Muscle layer of colon (tissue), 2 donors: ENCODE measurements at regions not wholly inside any gene's neighbourhood (a gene's known extent, or its start where the extent isn't known, plus 50 kb on each side); places are given as distances from the start of the nearest gene placed in this dataset.

Experiments
- H3K27ac ChIP-seq: one replicate; pipeline ENCODE4 v1.7.0; 2013; ENCODE audit warnings: low read depth, mild to moderate bottlenecking, low read length, moderate library complexity
- H3K27me3 ChIP-seq, 2 donors: one replicate each; pipeline ENCODE4 v1.7.0; 2013; ENCODE audit warnings: low read length in 2 of 2, mild to moderate bottlenecking in 2 of 2; ENCODE audit not compliant: insufficient read depth in 2 of 2, control insufficient read depth in 1 of 2
- H3K36me3 ChIP-seq: one replicate; pipeline ENCODE4 v1.7.0; 2013; ENCODE audit warnings: mild to moderate bottlenecking, low read length; ENCODE audit not compliant: insufficient read depth
- H3K4me1 ChIP-seq: one replicate; pipeline ENCODE4 v1.7.0; 2013; ENCODE audit warnings: mild to moderate bottlenecking, low read length; ENCODE audit not compliant: insufficient read depth
- H3K4me3 ChIP-seq, 2 donors: one replicate each; pipeline ENCODE4 v1.7.0; 2013; ENCODE audit warnings: low read length in 2 of 2, low read depth in 1 of 2, mild to moderate bottlenecking in 1 of 2, moderate library complexity in 1 of 2
- H3K9ac ChIP-seq: one replicate; pipeline ENCODE4 v1.7.0; 2013; ENCODE audit warnings: low read length
- H3K9me3 ChIP-seq: one replicate; pipeline ENCODE4 v1.7.0; 2013; ENCODE audit warnings: mild to moderate bottlenecking, low read length
- donor health status: abdominal sarcoma.
- donor health status: Adenocarcinoma of cecum.

DNA sequence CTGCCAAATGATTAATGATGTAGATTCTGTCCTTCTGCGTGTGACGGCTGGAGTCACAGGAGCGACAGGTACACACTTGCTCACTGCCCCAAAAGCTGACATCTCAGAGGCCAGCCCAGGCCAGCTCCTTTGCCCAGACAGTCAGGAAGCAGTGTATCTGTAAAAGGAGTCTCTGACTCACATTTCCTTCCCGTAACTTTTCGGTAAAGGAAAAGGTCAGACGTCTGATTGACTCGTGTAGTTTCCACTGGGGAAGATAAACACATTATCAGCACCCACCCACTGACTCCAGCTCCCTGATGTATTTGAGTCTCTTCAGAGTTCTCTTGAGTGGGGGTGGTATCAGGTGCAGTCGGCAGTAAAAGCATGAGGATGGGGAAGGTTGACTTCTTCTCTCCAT, 64.4 kb upstream of the WWC1 start:
- Histone ChIP-seq H3K27me3 (no peaks in the 10 kb centered on the region), H3K4me1 (no peaks in the 10 kb centered on the region), H3K27ac (no peak overlapping the region), H3K9me3 (no peaks in the 10 kb centered on the region), H3K4me3 (no peak overlapping the region), H3K9ac (no peak overlapping the region), H3K36me3 (no peaks in the 10 kb centered on the region)

DNA sequence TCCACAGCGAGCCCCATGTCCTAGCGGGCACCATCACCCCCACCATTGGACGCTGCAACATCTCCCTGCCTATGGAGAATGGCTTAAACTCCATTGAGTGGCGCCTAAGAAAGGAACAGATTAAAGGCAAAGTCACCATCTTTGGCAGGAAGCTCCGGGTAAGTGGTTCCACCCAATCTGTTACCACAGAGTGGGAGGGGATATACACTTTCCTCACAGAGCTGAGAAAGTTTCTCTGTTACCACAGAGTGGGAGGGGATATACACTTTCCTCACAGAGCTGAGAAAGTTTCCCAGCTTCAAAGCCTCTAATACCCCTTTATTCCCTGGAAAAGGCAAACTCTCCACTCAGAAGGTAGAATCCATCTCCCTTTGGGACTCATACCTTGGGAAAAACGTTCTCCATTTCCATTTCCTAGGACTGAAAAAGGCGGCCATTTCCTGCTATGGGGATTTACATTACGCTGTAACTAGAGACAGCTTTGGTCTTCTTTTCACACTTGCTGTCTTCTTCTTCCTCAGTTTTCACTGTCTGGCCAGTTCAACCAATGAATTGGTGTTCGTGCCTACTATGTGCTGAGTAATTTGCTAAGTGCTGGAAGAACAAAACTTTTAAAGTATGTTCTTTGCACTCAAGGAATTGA, 63.4 kb upstream of the WWC1 start:
- Histone ChIP-seq H3K27me3 (no peaks in the 10 kb centered on the region), H3K4me3 (no peak overlapping the region), H3K27ac (no peak overlapping the region), H3K9me3 (no peaks in the 10 kb centered on the region), H3K4me1 (no peaks in the 10 kb centered on the region), H3K9ac (no peak overlapping the region), H3K36me3 (no peaks in the 10 kb centered on the region)

DNA sequence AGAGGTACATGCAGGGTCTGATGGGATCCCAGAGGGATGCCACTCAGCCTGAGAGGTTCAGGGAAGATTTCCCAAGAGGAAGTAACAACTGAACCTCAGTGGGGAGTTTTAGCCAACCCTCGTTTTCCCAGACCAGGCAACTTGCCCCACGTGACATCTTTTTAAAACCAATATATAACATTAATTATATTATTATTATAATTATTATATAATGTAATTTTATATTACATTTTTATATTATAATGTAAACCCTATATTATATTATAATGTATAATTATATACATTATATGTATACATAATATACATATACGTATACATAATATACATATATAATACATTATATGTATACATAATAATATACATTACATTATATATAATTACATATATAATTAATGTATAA, 62.8 kb upstream of the WWC1 start:
- Histone ChIP-seq H3K36me3 (no peaks in the 10 kb centered on the region), H3K27me3 (no peaks in the 10 kb centered on the region), H3K9ac (no peak overlapping the region)

DNA sequence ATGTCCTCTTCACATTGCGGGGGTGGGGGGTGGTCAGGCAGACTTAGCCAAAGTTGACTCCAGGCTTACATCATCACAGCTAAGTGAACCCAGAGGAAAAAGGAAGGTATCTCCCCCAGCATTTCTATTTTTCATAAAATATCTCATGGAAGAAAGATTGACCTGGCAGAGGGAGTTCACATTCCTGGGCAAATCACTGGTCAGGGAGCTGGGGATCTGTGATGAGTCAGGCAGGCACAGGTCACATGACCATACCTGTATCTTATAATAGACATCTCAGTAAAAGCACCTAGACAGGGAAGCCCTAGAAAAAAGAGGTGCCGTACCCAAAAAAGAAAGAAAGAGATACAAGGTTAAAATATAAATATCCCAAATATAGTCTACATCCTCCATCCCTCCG, 57.3 kb upstream of the WWC1 start:
- no peaks in the 10 kb centered on the region for H3K36me3 ChIP-seq
- H3K4me1 ChIP-seq = no peaks in the 10 kb centered on the region
- no peak overlapping the region for H3K27ac ChIP-seq
- H3K27me3 ChIP-seq = no peaks in the 10 kb centered on the region
- no peak overlapping the region for H3K9ac ChIP-seq
- no peak overlapping the region for H3K4me3 ChIP-seq
- no peaks in the 10 kb centered on the region for H3K9me3 ChIP-seq

More for the DNA sequence above, 62.8 kb upstream of the WWC1 start:
- Histone ChIP-seq H3K4me1 (no peaks in the 10 kb centered on the region), H3K27ac (no peak overlapping the region), H3K9me3 (no peaks in the 10 kb centered on the region), H3K4me3 (no peak overlapping the region)

DNA sequence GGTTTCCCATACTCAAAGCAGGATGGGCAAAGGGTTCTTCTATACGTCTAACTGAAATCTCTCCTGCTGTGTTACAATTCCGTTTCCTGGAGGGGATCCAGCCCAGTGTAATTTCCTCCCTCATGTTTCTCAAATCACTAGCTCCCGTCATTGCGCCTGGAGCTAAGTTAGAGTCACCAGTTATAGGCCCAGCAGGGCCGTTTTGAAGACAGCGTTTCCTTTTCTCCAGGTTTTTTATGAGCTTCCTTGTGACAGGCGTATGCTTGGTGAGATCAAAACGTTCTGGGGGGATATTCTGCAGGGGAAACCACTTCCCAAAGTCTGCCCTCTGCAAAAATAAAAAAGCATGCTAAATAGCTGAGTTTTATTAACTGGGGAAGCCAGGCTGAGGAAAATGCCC, 53.0 kb upstream of the WWC1 start:
- H3K27me3 ChIP-seq = no peaks in the 10 kb centered on the region
- H3K27ac ChIP-seq = no peak overlapping the region
- H3K4me1 ChIP-seq = no peaks in the 10 kb centered on the region
- no peaks in the 10 kb centered on the region for H3K36me3 ChIP-seq
- H3K4me3 ChIP-seq = no peak overlapping the region
- H3K9me3 ChIP-seq = no peaks in the 10 kb centered on the region
- no peak overlapping the region for H3K9ac ChIP-seq

DNA sequence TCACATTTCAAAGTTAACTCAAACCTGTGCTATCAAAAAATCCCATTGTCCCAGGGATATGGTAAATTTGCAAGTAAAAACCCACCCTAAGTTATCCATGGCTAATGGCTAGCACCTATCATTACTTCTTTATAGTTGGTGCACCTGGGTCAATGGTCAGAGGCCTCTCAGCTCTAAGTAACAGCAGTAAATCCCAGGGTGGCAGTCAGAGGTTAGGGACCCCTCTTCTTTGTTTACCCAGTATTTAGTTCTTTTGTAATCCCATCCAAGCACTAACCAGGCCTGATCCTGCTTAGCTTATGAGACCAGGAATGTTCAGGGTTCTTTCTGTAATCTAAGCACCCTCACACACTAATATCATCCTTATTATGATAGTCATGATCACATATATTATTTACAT, 52.1 kb upstream of the WWC1 start:
- H3K36me3 ChIP-seq = no peaks in the 10 kb centered on the region
- H3K4me1 ChIP-seq = no peaks in the 10 kb centered on the region
- H3K27ac ChIP-seq = no peak overlapping the region
- H3K9ac ChIP-seq = no peak overlapping the region
- H3K9me3 ChIP-seq = no peaks in the 10 kb centered on the region
- H3K4me3 ChIP-seq = no peak overlapping the region
- H3K27me3 ChIP-seq = no peaks in the 10 kb centered on the region
